Ascending aorta (tissue), 2 donors: ENCODE measurements at regions not wholly inside any gene's neighbourhood (a gene's known extent, or its start where the extent isn't known, plus 50 kb on each side); places are given as distances from the start of the nearest gene placed in this dataset.

Experiments used
- DNase-seq, 2 donors: peaks; one replicate each; pipeline ENCODE4 v3.0.0-alpha.2; 2019; ENCODE audit warnings: low spot score in 2 of 2
- H3K27ac ChIP-seq, 2 donors: fragments of 200-600 bp; sonication (generic); one replicate each; pipeline ENCODE4 v1.5.1; 2016 to 2017; ENCODE audit warnings: mild to moderate bottlenecking in 1 of 2
- H3K27me3 ChIP-seq: fragments of 200-600 bp; sonication (generic); one replicate; pipeline ENCODE4 v1.5.1; 2017
- H3K36me3 ChIP-seq, 2 donors: fragments of 200-600 bp; sonication (generic); one replicate each; pipeline ENCODE4 v1.5.1; 2016
- H3K4me1 ChIP-seq, 2 donors: fragments of 200-600 bp; sonication (generic); one replicate each; pipeline ENCODE4 v1.5.1; 2016 to 2017; ENCODE audit warnings: mild to moderate bottlenecking in 1 of 2
- H3K4me3 ChIP-seq, 2 donors: fragments of 200-600 bp; sonication (generic); one replicate each; pipeline ENCODE4 v1.5.1; 2016 to 2017; ENCODE audit warnings: mild to moderate bottlenecking in 1 of 2
- H3K9me3 ChIP-seq, 2 donors: fragments of 200-600 bp; sonication (generic); one replicate each; pipeline ENCODE4 v1.5.1; 2016
- intact Hi-C: fragments of 100-400 bp; cut with DNase I; formaldehyde crosslinking; loops from one replicate; pipeline ENCODE4 v1.15.1; 2023
- TF ChIP-seq, protein P1 (sequence below), 3 experiments: fragments of 200-600 bp in 2 of 3; fragments of 450-650 bp in 1 of 3; sonication (generic) in 2 of 3; IDR thresholded peaks; one replicate each; pipeline ENCODE4 v1.5.1; 2016 to 2019; ENCODE audit warnings: antibody characterized with exemption in 3 of 3, mild to moderate bottlenecking in 1 of 3, moderate library complexity in 1 of 3

DNA sequence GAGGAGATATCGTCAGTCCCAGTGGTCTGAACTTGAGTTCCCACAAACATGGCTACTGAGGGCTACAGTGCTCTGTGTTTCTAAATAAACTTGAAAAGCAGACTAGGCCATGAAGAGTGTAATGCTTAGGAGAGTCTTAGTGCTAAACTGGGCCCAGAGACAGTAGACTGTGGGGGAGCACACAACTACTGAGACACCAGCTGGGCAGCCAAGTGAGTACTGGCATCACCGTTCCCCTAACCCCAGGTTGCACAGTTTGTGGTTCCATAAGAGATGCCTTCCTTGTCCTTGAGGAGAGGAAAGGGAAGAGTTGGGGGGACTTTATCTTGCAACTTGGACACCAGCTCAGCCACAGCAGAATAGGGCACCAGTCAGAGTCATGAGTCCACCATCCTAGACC lies 172.1 kb upstream of the DMRTA1 start:
- no peak overlapping the region for H3K27ac ChIP-seq
- no peaks in the 10 kb centered on the region for H3K9me3 ChIP-seq
- TF ChIP-seq, protein P1, sequence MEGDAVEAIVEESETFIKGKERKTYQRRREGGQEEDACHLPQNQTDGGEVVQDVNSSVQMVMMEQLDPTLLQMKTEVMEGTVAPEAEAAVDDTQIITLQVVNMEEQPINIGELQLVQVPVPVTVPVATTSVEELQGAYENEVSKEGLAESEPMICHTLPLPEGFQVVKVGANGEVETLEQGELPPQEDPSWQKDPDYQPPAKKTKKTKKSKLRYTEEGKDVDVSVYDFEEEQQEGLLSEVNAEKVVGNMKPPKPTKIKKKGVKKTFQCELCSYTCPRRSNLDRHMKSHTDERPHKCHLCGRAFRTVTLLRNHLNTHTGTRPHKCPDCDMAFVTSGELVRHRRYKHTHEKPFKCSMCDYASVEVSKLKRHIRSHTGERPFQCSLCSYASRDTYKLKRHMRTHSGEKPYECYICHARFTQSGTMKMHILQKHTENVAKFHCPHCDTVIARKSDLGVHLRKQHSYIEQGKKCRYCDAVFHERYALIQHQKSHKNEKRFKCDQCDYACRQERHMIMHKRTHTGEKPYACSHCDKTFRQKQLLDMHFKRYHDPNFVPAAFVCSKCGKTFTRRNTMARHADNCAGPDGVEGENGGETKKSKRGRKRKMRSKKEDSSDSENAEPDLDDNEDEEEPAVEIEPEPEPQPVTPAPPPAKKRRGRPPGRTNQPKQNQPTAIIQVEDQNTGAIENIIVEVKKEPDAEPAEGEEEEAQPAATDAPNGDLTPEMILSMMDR (IDR thresholded peaks at IDR 0.05): no peak
- no peaks in the 10 kb centered on the region for H3K36me3 ChIP-seq
- H3K27me3 ChIP-seq: no peaks in the 10 kb centered on the region
- no peak overlapping the region for H3K4me3 ChIP-seq
- H3K4me1 ChIP-seq: no peaks in the 10 kb centered on the region
- no peak for DNase-seq
- intact Hi-C loops: no loop called here

DNA sequence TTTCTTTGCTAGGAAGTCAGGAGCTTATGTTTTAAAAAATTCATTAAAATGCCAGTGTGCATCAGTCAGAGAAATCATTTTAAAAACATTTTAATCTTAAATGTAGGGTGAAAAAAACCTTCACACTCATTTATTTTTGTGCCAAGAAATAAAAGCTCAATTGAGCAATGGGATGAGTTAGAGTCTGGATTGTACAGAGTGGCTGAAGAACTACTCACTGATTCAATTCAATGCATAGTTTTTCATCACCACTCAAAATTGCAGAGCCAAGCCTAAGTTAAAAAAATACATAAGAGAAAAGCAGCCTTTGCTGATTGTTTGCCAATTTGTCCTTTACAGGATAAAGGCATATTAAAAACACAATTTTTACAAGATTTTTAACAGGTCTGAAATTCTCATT lies 168.2 kb upstream of the DMRTA1 start:
- intact Hi-C loops: no loop called here
- no peak overlapping the region for H3K4me3 ChIP-seq
- no peak overlapping the region for H3K27ac ChIP-seq
- H3K4me1 ChIP-seq: no peaks in the 10 kb centered on the region
- no peaks in the 10 kb centered on the region for H3K9me3 ChIP-seq
- H3K27me3 ChIP-seq: no peaks in the 10 kb centered on the region
- DNase-seq: no peak
- TF ChIP-seq, protein P1 (IDR thresholded peaks at IDR 0.05): no peak
- no peaks in the 10 kb centered on the region for H3K36me3 ChIP-seq

DNA sequence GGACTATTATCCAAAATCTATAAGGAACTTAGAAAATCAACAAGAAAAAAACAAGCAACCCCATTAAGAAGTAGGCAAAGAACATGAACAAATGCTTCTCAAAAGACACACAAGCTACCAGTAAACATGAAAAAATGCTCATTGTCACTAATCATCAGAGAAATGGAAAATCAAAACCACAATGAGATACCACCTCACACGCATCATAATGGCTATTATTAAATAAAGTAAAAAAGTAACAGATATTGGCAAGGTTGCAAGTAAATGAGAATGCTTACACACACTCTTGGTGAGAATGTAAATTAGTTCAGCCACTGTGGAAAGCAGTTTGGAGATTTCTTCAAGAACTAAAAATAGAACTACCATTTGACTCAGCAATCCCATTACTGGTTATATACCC lies 167.0 kb upstream of the DMRTA1 start:
- Histone ChIP-seq H3K4me3 (no peak overlapping the region), H3K27ac (no peak overlapping the region), H3K4me1 (no peaks in the 10 kb centered on the region), H3K9me3 (no peaks in the 10 kb centered on the region), H3K36me3 (no peaks in the 10 kb centered on the region), H3K27me3 (no peaks in the 10 kb centered on the region)
- intact Hi-C loops: no loop called here
- DNase-seq: no peak
- TF ChIP-seq, protein P1 (IDR thresholded peaks at IDR 0.05): no peak

DNA sequence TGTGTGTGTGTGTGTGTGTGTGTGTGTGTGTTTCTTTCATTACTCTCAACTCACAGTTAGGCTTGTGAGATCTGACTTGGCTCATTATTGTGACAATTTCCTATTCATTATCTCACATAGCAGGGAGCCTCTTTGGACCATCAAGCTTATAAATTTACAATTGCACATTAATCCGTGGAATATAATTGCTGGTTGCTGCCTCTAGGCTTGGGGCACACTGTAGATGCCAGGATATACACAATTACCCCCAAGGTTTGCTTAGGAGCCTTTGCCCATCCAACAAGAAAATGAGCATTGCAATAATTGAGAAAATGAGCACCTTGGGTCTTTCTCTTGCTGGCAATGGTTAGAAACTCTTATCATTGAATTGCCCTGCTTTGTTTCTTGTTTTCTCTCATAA lies 161.6 kb upstream of the DMRTA1 start:
- Histone ChIP-seq H3K4me1 (no peaks in the 10 kb centered on the region), H3K4me3 (no peak overlapping the region), H3K27me3 (no peaks in the 10 kb centered on the region), H3K36me3 (no peaks in the 10 kb centered on the region), H3K27ac (no peak overlapping the region), H3K9me3 (no peaks in the 10 kb centered on the region)
- intact Hi-C loops: no loop called here
- TF ChIP-seq, protein P1 (IDR thresholded peaks at IDR 0.05): no peak
- DNase-seq: no peak

DNA sequence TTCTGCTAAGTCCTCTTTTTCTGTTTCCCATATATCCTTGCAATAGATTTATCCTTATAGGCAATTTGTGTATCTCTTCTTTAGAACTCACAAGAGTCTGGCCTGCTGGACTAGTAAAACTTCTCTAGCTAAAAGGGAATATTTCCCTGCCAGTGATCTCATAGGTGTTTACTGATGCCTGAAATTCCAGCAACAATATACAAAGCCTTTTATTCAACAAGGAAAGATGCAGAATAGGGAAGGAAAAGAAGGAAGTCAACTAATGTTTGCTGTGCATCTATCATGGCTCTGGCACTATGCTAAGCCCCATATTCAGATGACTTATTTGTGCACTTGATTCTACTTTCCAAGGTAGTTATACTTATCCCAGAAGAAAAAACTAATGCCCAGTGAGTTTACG lies 160.0 kb upstream of the DMRTA1 start:
- intact Hi-C loops: no loop called here
- no peaks in the 10 kb centered on the region for H3K9me3 ChIP-seq
- no peak overlapping the region for H3K27ac ChIP-seq
- TF ChIP-seq, protein P1 (IDR thresholded peaks at IDR 0.05): no peak
- no peak overlapping the region for H3K4me3 ChIP-seq
- no peaks in the 10 kb centered on the region for H3K27me3 ChIP-seq
- H3K4me1 ChIP-seq: no peaks in the 10 kb centered on the region
- no peak for DNase-seq
- H3K36me3 ChIP-seq: no peaks in the 10 kb centered on the region

DNA sequence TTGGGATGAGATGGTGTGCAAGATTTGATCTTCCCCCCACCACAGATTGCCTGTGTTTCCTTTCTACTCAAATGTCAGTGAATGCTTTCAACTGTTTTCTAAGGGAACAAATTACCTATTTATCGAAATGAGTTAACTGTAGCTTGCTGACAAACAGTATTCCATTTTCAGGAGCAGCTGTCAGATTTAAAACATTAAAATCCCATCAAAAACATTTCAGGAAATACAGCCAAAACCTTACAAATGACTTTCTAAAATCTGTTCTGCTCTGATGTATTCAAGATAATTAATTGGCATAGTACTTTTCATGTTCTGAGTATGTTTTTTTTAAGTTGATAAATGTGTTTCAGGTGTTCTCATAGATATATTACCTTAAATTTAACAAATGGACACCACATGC lies 158.0 kb upstream of the DMRTA1 start:
- intact Hi-C loops: no loop called here
- H3K4me1 ChIP-seq: no peaks in the 10 kb centered on the region
- TF ChIP-seq, protein P1 (IDR thresholded peaks at IDR 0.05): no peak
- no peaks in the 10 kb centered on the region for H3K9me3 ChIP-seq
- H3K27ac ChIP-seq: no peak overlapping the region
- no peaks in the 10 kb centered on the region for H3K27me3 ChIP-seq
- no peak overlapping the region for H3K4me3 ChIP-seq
- H3K36me3 ChIP-seq: no peaks in the 10 kb centered on the region
- DNase-seq: no peak
